NT2/D1 (cell line): ENCODE measurements at regions not wholly inside any gene's neighbourhood (a gene's known extent, or its start where the extent isn't known, plus 50 kb on each side); places are given as distances from the start of the nearest gene placed in this dataset.

Experiments
- SUZ12 ChIP-seq: IDR thresholded peaks from 2 replicates; pipeline ENCODE4 v1.6.1; 2011; ENCODE audit not compliant: insufficient read length, insufficient read depth; ENCODE audit errors: extremely low read depth
- YY1 ChIP-seq: IDR thresholded peaks from 2 replicates; pipeline ENCODE4 v1.6.1; 2011; ENCODE audit not compliant: insufficient read length, insufficient read depth

- no peak for TF ChIP-seq YY1
- no peak for TF ChIP-seq SUZ12
Measured at GRCh38 chr4:137463377-137464003, 68.8 kb downstream of the PCDH18 start.
